Mononuclear cell (primary cell): ENCODE measurements at regions not wholly inside any gene's neighbourhood (a gene's known extent, or its start where the extent isn't known, plus 50 kb on each side); places are given as distances from the start of the nearest gene placed in this dataset.

Source experiments
- H3K27me3 ChIP-seq: 2 replicates; pipeline ENCODE4 v1.6.0; 2011; ENCODE audit warnings: low read length, control low read depth; ENCODE audit not compliant: insufficient read depth
- H3K4me1 ChIP-seq: 2 replicates; pipeline ENCODE4 v1.5.1; 2011; ENCODE audit warnings: mild to moderate bottlenecking, low read length, control low read depth; ENCODE audit not compliant: insufficient read depth
- H3K4me3 ChIP-seq: 2 replicates; pipeline ENCODE4 v1.5.1; 2011; ENCODE audit warnings: mild to moderate bottlenecking, low read length, moderate library complexity
- H3K9me3 ChIP-seq: 2 replicates; pipeline ENCODE4 v1.5.1; 2011; ENCODE audit warnings: low read depth, mild to moderate bottlenecking, control low read depth, low read length

DNA sequence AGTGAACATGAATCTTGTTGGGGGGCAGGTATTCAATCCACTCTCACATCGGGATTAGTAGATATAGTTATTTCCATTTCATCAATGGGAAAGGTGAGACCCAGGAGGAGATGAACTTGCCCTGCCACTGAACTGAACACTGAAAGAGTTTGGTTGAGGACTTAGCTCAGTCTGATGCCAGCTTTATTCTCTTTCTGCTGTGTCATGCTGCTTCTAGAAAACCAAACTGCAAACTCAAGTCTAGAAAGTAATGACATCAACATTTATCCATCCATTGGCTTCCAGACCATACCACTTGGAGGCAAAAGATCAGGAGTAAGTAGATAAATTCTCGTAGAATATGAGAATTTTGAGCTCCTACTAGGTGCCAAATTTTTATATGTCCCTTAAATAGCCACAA, 288.0 kb upstream of the CTNNB1 start:
- no peaks in the 10 kb centered on the region for H3K9me3 ChIP-seq
- H3K4me3 ChIP-seq: no peak overlapping the region
- H3K4me1 ChIP-seq: no peaks in the 10 kb centered on the region
- H3K27me3 ChIP-seq: no peaks in the 10 kb centered on the region

DNA sequence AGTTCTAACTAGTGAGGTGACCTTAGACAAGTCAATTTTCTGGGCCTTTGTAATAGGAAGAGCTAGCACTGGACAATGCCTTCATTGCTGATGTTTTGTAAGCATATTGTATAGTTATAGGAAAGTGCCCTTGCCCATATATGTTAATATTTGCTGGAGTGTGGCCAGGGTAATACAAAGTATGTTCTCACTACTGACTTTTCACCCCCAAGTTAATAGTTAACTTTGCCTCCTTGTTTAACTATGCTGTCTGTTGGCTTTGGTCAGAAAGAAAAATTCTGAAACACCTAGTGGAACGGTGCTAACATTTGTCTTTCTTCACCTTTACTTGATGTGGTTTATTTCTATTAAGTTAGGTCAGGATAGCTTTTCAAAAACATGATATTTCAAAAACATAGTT, 287.4 kb upstream of the CTNNB1 start:
- H3K9me3 ChIP-seq: no peaks in the 10 kb centered on the region
- H3K27me3 ChIP-seq: no peaks in the 10 kb centered on the region
- no peaks in the 10 kb centered on the region for H3K4me1 ChIP-seq
- no peak overlapping the region for H3K4me3 ChIP-seq

DNA sequence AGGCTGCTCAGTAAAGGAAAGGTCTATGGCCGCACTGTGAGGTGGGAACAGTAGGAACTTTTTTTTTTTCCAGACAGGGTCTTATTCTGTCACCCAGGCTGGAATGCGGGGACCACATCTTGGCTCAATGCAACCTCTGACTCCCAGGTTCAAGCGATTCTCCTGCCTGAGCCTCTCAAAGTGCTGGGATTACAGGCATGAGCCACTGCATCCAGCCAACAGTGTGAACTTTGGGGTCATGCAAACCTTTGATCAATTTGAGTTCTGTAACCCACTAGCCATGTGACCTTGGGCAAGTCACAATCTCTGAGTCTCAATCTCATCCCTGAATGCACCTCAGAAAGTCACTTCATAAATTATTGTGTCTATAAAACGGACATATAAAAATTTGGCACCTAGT, 286.8 kb upstream of the CTNNB1 start:
- Histone ChIP-seq H3K4me1 (no peaks in the 10 kb centered on the region), H3K27me3 (no peaks in the 10 kb centered on the region), H3K4me3 (no peak overlapping the region), H3K9me3 (no peaks in the 10 kb centered on the region)

DNA sequence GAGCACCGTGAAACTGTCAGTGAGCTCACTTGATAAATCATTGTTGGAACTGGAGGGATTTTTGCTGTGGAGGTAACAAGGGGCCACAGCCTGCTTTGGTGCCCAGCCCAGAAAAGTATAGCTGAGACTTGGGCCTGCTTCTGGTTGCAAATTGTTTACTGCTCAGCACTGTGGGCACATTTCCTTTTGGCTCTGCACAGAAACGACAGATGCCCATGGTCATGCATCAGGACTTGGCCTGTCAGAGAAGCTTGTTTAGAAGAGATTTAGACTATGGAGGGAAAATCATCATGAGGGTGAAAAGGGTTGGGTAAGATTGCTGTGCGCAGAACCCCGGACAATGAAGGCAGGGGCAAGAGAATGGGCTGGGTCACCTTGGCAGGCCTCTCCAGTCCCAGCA, 286.1 kb upstream of the CTNNB1 start:
- H3K4me1 ChIP-seq: no peaks in the 10 kb centered on the region
- H3K4me3 ChIP-seq: no peak overlapping the region
- H3K27me3 ChIP-seq: no peaks in the 10 kb centered on the region
- no peaks in the 10 kb centered on the region for H3K9me3 ChIP-seq

DNA sequence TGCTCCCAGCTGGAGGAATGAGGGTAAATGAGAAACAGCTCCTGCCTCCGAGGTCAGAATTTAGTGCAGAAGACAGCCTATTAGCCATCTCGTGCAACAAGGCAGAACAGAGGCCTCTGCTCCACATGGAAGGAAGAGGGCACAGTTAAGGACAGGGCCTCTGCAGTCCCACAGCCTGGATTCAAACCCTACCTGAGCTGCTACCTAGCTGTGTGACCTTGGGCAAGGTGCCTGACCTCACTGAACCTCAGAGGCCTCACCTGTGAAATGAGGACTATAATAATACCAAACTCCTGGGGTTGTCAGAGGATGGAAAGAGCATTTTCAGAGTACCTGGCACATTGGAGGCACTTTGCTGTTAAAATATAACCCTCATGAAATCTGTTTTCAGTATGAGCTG, 285.7 kb upstream of the CTNNB1 start:
- no peak overlapping the region for H3K4me3 ChIP-seq
- no peaks in the 10 kb centered on the region for H3K4me1 ChIP-seq
- H3K9me3 ChIP-seq: no peaks in the 10 kb centered on the region
- no peaks in the 10 kb centered on the region for H3K27me3 ChIP-seq

DNA sequence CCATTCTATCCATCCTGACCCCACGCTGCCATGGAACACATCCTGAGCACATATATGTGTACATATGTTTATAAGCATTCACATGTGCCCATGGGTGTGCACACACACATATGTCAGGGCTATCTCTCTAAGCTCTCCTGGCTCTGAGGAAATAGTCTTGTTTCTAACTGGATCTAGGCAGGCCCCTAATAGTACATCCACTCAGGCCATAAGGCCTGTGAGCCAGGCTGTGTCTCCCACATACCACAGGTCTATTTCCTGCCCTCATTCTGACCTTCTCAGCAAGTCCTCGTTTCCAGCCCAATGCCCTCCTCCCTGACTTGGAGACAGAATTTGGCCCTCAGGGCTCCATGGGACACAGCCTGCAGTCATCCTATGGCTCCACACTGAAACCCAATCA, 284.8 kb upstream of the CTNNB1 start:
- no peak overlapping the region for H3K4me3 ChIP-seq
- H3K4me1 ChIP-seq: no peaks in the 10 kb centered on the region
- H3K27me3 ChIP-seq: no peaks in the 10 kb centered on the region
- H3K9me3 ChIP-seq: no peaks in the 10 kb centered on the region

DNA sequence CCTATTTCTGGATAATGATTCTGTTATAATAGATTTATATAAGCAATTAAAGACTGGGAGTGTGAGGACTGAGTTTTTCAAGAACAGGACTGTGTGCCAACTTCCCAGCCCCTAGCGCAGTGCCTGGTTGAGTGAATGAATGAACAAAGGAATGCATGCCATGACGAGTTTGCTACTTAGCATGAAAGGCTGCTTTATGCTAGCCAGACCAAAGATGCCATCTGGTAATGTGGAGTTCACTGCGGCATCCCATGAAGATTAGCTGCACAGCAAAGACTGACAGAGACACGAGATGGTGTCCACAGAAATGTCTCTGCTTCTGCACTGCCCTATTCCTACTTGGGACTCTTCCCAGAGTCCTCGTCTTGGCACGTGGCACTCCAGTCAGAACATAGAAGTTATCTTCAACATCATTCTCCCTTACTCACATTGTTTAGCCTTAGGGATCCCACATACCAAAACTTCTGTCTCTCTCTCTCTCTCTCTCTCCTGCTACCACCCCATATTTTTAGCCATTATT, 283.9 kb upstream of the CTNNB1 start:
- Histone ChIP-seq H3K4me3 (no peak overlapping the region), H3K4me1 (no peaks in the 10 kb centered on the region), H3K9me3 (no peaks in the 10 kb centered on the region)

DNA sequence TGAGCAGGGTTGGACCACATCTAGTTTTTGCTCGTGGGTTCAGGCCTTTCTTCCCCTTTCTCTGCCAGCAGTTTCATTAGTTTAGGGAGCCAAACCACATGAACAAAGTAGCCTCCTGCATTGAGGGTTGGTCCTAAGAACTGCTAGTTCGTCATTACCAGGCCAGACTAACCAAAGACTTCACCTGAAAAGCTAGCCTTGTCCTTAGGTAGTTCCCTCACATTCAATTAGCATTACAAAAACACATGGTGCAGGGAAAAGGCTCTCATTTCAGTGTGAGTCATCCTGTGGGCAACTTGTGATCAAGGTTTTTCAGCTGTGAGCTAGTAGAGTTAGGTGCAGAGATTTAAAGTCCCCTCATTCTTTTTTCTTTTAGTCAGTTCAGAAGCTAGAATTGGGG, 279.3 kb upstream of the CTNNB1 start:
- Histone ChIP-seq H3K4me3 (no peak overlapping the region), H3K4me1 (no peaks in the 10 kb centered on the region), H3K9me3 (no peaks in the 10 kb centered on the region), H3K27me3 (no peaks in the 10 kb centered on the region)

More for the DNA sequence above, 283.9 kb upstream of the CTNNB1 start:
- no peaks in the 10 kb centered on the region for H3K27me3 ChIP-seq

DNA sequence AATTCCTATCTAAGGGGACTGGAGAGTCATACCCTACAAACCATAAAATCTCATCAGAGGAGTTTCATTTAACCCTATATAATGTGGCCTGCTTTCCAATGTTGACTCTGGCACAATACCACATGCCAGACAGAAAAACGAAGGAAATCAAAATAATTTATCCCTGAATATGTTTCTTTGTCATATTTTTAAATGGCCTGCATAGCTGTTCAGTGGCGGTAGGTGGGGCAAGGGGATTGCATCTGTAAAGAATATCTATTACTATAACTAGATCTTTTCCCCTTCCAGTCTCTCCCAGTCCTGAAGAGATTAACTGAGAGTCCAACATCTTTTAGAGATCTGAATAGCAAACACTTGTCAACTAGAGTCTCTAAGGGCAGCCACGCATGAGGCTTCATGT, 278.1 kb upstream of the CTNNB1 start:
- Histone ChIP-seq H3K4me1 (no peaks in the 10 kb centered on the region), H3K9me3 (no peaks in the 10 kb centered on the region), H3K4me3 (no peak overlapping the region), H3K27me3 (no peaks in the 10 kb centered on the region)

DNA sequence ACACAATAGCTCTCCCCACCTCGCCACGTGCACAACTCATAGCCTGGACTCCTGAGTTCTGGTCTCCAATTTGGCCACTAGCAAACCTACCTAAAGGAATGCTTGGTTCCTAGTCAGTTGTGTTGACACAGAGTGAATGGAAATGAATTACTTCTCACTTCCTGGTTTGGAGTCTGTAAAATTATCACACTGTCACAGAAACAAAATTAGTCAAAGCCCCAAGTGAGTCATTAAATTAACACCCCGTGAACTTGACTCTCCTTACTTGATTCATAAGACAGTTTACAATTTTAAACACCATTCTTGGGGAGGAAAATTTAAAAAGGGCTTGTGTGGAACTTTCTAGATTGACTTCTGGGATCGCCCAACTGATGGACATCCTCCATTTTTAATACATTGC, 276.2 kb upstream of the CTNNB1 start:
- Histone ChIP-seq H3K9me3 (no peaks in the 10 kb centered on the region), H3K4me1 (no peaks in the 10 kb centered on the region), H3K27me3 (peaks cover 4% of the 10 kb centered on the region), H3K4me3 (no peak overlapping the region)

DNA sequence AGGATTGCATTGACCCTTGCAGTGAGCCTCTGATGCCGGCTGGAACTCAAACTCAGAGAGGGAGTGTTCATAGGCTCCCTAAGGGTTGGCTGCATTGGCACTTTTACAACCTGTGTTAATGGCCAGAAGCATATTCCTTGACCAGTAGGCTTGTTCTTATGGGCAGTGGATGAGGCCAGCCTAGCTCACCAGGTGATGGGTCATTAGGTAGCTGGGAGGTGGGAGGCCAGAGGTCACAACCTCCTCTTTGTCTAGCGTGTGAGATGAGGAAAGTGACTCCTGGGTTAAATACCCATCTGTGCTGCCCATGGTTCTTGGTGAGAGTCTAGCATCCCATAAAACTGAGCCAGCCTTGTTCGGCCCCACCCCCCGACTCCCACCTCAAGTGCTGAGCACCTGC, 275.7 kb upstream of the CTNNB1 start:
- H3K4me3 ChIP-seq: no peak overlapping the region
- H3K27me3 ChIP-seq: peaks cover 4% of the 10 kb centered on the region
- H3K9me3 ChIP-seq: no peaks in the 10 kb centered on the region
- H3K4me1 ChIP-seq: no peaks in the 10 kb centered on the region

DNA sequence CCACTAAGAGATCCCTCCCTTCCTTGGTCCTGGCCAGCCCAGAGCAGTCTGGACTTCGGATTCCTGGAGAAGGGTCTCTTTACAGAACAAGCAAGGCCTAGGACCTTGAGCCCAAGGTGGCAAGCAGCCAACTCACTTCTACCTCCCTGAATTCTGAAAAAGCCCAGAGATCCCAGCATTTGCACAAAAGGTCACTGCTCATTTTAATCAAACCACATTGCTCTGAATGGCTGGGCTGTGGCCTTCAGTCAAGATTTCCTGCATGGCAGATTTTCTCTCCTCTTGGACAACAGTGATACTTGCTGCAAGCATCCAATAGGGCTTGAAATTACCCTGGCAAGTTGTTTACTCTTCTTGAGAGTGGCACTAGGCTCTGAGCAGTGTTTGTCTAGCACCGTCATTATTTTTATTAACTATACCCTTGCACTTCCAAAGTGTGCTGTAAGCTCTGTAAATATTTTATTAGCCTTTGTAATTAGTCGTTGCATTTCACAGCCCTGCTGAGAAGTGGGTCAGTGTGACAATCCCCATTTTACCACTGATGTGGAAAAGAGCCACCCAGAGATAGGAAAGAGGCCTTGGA, 274.7 kb upstream of the CTNNB1 start:
- no peak overlapping the region for H3K4me3 ChIP-seq
- H3K4me1 ChIP-seq: no peaks in the 10 kb centered on the region
- H3K27me3 ChIP-seq: peaks cover 4% of the 10 kb centered on the region
- no peaks in the 10 kb centered on the region for H3K9me3 ChIP-seq

DNA sequence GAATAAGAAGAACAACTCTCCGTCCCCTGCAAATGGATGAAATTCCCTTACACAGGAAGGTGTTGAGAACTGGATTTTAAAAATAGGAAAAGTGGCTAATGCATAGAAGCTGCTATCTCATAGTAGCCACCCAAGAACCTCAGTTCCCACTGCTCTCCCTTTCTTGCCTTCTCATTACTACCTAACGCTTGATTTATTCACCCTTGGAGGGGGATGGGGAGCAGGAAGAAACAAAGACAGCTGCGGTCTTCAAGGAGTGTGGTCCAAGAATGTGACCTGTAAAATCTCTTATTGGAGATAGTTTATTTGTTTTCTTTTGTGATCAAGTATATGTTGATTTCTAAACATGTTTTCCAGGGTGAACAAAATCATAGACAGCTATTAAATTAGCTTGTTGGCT, 274.1 kb upstream of the CTNNB1 start:
- H3K4me1 ChIP-seq: no peaks in the 10 kb centered on the region
- H3K27me3 ChIP-seq: peaks cover 4% of the 10 kb centered on the region
- no peaks in the 10 kb centered on the region for H3K9me3 ChIP-seq
- no peak overlapping the region for H3K4me3 ChIP-seq

DNA sequence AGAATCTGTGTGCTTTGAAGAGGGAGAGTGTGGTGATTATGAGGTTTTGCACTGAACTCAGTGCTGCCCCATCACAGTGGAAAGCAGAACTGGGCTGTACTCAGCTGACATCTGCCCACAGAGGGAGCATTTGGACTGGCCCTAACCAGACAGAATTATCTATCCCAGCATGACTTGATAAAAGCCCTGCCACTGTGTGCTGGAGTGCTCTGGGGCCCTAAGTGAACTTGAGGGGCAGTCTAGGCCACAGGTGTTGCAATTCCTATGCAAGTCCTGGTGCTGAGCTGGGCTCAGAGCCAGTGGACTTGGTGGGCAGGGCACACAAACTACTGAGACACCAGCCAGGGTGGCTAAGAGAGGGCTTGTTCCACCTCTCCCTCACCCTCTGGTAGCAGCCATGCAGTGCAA, 269.2 kb upstream of the CTNNB1 start:
- Histone ChIP-seq H3K4me1 (no peaks in the 10 kb centered on the region), H3K27me3 (peaks cover 4% of the 10 kb centered on the region), H3K9me3 (peaks cover 4% of the 10 kb centered on the region), H3K4me3 (no peak overlapping the region)

DNA sequence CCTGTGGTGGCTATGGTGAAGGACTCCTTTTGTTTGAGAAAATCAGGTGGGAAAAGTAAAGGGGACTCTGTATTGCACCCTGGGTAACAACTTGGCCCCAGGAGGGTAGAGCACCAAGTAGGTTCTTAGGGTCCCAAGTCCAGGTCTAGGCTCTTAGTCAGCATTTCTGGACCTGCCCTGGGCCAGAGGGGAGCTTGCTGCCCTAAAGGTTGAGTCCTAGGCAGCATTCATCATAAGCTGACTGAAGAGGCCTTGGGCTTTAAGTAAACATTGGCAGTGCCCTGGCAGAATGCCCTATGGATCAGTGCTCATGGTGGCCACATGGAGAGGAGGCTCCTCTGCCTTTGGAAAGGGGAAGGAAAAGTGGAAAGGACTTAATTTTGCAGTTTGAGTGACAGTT, 268.5 kb upstream of the CTNNB1 start:
- Histone ChIP-seq H3K4me1 (no peaks in the 10 kb centered on the region), H3K9me3 (peaks cover 4% of the 10 kb centered on the region)

DNA sequence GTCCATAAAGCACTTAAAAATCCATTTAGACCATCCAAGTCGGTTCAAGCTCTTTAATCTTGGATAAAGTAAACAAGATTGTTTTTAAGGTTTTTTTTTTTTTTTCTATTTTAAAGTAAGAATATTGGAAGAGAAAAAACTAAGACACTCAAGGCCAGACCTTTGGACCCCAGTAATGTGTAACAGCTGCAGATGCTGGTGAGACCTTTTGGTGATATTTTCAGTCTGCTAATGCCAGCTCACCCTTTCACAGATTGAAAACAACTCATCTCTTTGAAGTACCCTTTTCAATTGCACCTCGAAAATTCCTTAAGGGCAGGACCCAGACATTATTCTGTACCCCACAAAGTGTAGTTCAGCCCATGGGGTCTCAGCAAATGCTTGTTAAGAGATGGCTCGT, 260.7 kb upstream of the CTNNB1 start:
- Histone ChIP-seq H3K4me3 (no peak overlapping the region), H3K9me3 (no peaks in the 10 kb centered on the region), H3K27me3 (no peaks in the 10 kb centered on the region), H3K4me1 (no peaks in the 10 kb centered on the region)

More for the DNA sequence above, 268.5 kb upstream of the CTNNB1 start:
- peaks cover 4% of the 10 kb centered on the region for H3K27me3 ChIP-seq
- H3K4me3 ChIP-seq: no peak overlapping the region
